Nephron progenitor cell (in vitro differentiated cells): ENCODE measurements at regions not wholly inside any gene's neighbourhood (a gene's known extent, or its start where the extent isn't known, plus 50 kb on each side); places are given as distances from the start of the nearest gene placed in this dataset.

ENCODE experiments used
- DNase-seq: peaks from one replicate; pipeline ENCODE4 v3.0.0; 2021
- H3K27ac Mint-ChIP-seq: 2 replicates; pipeline ENCODE4 v1.8.0; 2021; ENCODE audit warnings: mild to moderate bottlenecking, moderate library complexity, mixed read lengths
- H3K27me3 Mint-ChIP-seq: 2 replicates; pipeline ENCODE4 v1.8.0; 2021; ENCODE audit warnings: mild to moderate bottlenecking, low read depth, mixed read lengths; ENCODE audit not compliant: poor library complexity
- H3K36me3 Mint-ChIP-seq: 2 replicates; pipeline ENCODE4 v1.8.0; 2021; ENCODE audit warnings: low read depth, mixed read lengths
- H3K4me1 Mint-ChIP-seq: 2 replicates; pipeline ENCODE4 v1.8.0; 2021; ENCODE audit warnings: mixed read lengths
- H3K4me3 Mint-ChIP-seq: 2 replicates; pipeline ENCODE4 v1.8.0; 2021; ENCODE audit warnings: mild to moderate bottlenecking, moderate library complexity, mixed read lengths
- H3K9me3 Mint-ChIP-seq: 2 replicates; pipeline ENCODE4 v1.8.0; 2021; ENCODE audit warnings: mild to moderate bottlenecking, moderate library complexity, mixed read lengths
- TF ChIP-seq, protein P1 (sequence below): fragments of 200-600 bp; sonication (generic); IDR thresholded peaks from 2 replicates; pipeline ENCODE4 v1.5.0; 2021; ENCODE audit warnings: antibody characterized with exemption

DNA sequence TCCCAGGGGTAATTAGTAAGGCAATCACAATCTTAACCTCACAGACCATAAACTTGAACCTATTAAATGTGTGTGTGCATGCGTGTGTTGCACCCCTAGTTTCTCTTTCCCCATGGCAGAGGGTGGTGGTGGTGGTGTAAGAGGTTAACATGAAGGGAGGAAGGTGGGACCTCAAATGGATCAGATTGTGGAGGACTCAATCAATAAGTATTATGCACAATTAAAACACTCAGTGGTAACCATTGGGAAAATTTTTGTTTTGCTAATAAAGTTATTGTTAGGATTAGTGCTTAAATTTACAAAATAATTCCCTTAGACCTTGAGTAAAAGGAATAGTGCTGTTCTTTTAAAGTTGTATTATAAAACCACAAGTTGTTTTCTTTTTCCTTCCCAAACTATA is 283.0 kb downstream of the OLFM3 start:
- Mint-ChIP-seq H3K27ac (no peak overlapping the region), H3K9me3 (no peaks in the 10 kb centered on the region), H3K4me1 (no peaks in the 10 kb centered on the region), H3K4me3 (no peak overlapping the region), H3K36me3 (no peaks in the 10 kb centered on the region), H3K27me3 (peaks cover 4% of the 10 kb centered on the region)
- TF ChIP-seq, protein P1, sequence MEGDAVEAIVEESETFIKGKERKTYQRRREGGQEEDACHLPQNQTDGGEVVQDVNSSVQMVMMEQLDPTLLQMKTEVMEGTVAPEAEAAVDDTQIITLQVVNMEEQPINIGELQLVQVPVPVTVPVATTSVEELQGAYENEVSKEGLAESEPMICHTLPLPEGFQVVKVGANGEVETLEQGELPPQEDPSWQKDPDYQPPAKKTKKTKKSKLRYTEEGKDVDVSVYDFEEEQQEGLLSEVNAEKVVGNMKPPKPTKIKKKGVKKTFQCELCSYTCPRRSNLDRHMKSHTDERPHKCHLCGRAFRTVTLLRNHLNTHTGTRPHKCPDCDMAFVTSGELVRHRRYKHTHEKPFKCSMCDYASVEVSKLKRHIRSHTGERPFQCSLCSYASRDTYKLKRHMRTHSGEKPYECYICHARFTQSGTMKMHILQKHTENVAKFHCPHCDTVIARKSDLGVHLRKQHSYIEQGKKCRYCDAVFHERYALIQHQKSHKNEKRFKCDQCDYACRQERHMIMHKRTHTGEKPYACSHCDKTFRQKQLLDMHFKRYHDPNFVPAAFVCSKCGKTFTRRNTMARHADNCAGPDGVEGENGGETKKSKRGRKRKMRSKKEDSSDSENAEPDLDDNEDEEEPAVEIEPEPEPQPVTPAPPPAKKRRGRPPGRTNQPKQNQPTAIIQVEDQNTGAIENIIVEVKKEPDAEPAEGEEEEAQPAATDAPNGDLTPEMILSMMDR, result no peak
- DNase-seq, result no peak

DNA sequence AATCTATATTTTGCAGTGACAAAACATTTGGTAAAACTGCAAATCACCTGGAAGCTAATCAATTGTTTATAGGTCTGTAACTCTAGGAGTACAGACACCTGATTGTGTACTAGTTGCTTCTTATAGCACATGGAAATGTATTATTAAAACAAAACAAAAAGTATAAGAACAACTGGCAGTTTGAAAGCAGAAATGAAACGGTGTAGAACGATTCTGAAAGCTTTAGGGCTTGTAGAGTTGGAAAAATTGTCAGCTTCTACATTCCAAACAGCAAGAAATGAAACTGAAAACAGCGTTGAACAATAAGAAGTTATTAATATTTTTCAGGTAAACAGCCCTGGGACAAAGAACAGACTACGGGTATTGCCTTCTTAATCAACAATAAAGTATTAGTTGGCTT is 273.3 kb downstream of the OLFM3 start:
- no peak overlapping the region for H3K27ac Mint-ChIP-seq
- no peaks in the 10 kb centered on the region for H3K9me3 Mint-ChIP-seq
- H3K36me3 Mint-ChIP-seq, result no peaks in the 10 kb centered on the region
- no peaks in the 10 kb centered on the region for H3K4me1 Mint-ChIP-seq
- H3K27me3 Mint-ChIP-seq, result peaks cover 2% of the 10 kb centered on the region
- no peak overlapping the region for H3K4me3 Mint-ChIP-seq
- no peak for DNase-seq
- TF ChIP-seq, protein P1, result no peak

DNA sequence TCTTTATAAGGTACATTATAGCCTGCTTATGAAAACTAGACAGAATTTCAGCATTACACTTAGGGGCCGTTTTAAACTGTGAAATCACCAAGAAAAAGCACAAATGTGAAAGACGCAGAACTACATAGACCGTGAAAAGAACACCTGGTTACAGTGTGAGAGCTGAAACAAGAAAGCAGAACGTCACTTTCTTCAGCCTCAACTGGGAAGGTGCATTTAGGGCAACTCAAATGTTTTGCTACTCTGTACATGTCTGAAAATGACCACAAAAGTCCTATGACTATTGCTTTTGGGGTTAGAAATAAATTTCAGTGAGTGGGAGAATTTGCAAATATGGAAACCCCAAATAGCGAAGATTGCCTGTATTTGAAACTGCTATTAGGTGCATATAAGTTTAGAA is 268.7 kb downstream of the OLFM3 start:
- H3K4me1 Mint-ChIP-seq, result no peaks in the 10 kb centered on the region

DNA sequence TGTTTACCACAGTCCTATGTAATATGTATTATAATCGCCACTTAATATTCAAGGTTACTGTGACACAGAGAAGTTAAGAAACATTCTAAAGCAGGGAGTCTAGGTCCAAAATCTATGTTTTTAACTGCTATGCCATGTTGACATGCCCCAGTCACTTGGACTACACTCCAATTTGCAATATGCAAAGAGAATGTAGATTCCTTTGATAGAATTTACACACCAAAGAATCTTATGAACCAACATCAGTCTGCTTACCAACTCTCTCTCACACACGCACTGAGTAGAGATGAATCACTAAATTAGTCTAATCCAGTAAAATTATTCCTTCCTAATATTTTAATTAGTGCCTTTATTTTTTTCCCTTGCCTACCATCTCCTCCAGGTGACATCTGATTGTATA is 266.2 kb downstream of the OLFM3 start:
- Mint-ChIP-seq H3K4me3 (no peak overlapping the region), H3K27me3 (no peaks in the 10 kb centered on the region), H3K9me3 (no peaks in the 10 kb centered on the region), H3K4me1 (no peaks in the 10 kb centered on the region), H3K27ac (no peak overlapping the region), H3K36me3 (no peaks in the 10 kb centered on the region)
- DNase-seq, result no peak
- TF ChIP-seq, protein P1, result no peak

More for the DNA sequence above, 268.7 kb downstream of the OLFM3 start:
- H3K36me3 Mint-ChIP-seq, result no peaks in the 10 kb centered on the region
- TF ChIP-seq, protein P1, result no peak
- no peaks in the 10 kb centered on the region for H3K27me3 Mint-ChIP-seq
- no peak for DNase-seq
- H3K9me3 Mint-ChIP-seq, result no peaks in the 10 kb centered on the region
- H3K4me3 Mint-ChIP-seq, result no peak overlapping the region
- H3K27ac Mint-ChIP-seq, result no peak overlapping the region

DNA sequence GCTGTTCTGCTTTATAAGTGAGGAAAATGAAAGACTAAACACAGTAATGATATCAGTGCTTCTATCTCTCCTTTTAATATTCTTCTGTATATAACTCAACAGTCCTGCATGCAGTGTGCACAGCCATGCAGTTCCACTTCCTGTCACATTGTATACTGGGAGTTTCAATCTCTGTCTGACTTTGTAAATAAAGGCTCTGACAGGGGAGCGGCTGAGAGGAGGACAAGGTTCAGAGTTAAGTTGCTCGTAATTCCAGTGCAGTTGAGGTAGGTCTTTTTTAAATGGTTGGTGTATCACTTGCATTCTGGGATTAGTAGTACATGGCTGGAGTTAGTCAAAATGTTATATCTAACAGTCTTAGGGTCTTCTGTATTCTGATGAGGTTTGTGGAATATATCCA is 264.5 kb downstream of the OLFM3 start:
- TF ChIP-seq, protein P1, result no peak
- no peak overlapping the region for H3K27ac Mint-ChIP-seq

DNA sequence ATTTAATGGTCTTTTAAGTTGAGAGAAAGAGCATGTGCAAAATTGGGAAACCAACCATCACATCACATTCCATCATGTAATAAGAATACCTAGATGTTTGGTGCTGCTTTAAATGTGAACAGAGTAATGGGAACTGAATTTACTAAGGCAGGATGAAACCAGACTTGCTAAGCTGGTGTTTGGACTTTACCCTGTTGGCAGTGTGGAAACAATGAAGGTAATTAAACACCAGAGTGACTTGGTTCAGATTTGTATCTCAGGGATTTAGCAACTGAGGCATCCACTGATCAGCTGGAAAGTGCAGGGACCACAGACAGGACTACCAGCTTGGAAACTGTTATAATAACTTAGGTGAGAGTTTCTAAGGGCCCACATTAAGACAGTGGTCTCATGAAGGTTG is 263.4 kb downstream of the OLFM3 start:
- no peaks in the 10 kb centered on the region for H3K36me3 Mint-ChIP-seq
- TF ChIP-seq, protein P1, result no peak
- no peaks in the 10 kb centered on the region for H3K9me3 Mint-ChIP-seq
- H3K27ac Mint-ChIP-seq, result no peak overlapping the region
- no peak for DNase-seq
- H3K4me1 Mint-ChIP-seq, result no peaks in the 10 kb centered on the region
- H3K4me3 Mint-ChIP-seq, result no peak overlapping the region
- H3K27me3 Mint-ChIP-seq, result no peaks in the 10 kb centered on the region

More for the DNA sequence above, 264.5 kb downstream of the OLFM3 start:
- Mint-ChIP-seq H3K27me3 (no peaks in the 10 kb centered on the region), H3K4me3 (no peak overlapping the region), H3K9me3 (no peaks in the 10 kb centered on the region), H3K36me3 (no peaks in the 10 kb centered on the region), H3K4me1 (no peaks in the 10 kb centered on the region)
- DNase-seq, result no peak
